Dendritic cell treated with granulocyte-macrophage colony-stimulating factor and Interleukin-4, amounts not matched to agents 40 ng/mL and 50 ng/mL, for 4 days (primary cell): ENCODE measurements at regions not wholly inside any gene's neighbourhood (a gene's known extent, or its start where the extent isn't known, plus 50 kb on each side); places are given as distances from the start of the nearest gene placed in this dataset.

ENCODE experiments used
- H3K27ac Mint-ChIP-seq: one replicate; pipeline ENCODE4 v1.8.0; 2022; ENCODE audit warnings: mild to moderate bottlenecking, mixed read lengths
- H3K27me3 Mint-ChIP-seq: one replicate; pipeline ENCODE4 v1.8.0; 2022; ENCODE audit warnings: mild to moderate bottlenecking, mixed read lengths
- H3K36me3 Mint-ChIP-seq: one replicate; pipeline ENCODE4 v1.8.0; 2022; ENCODE audit warnings: low read depth, mixed read lengths
- H3K4me1 Mint-ChIP-seq: one replicate; pipeline ENCODE4 v1.8.0; 2022; ENCODE audit warnings: low read depth, mixed read lengths
- H3K4me3 Mint-ChIP-seq: one replicate; pipeline ENCODE4 v1.8.0; 2022; ENCODE audit warnings: mild to moderate bottlenecking, moderate library complexity, mixed read lengths
- H3K9me3 Mint-ChIP-seq: one replicate; pipeline ENCODE4 v1.8.0; 2022; ENCODE audit warnings: mixed read lengths
- intact Hi-C: fragments of 100-400 bp; cut with micrococcal nuclease; formaldehyde crosslinking; loops from one replicate; pipeline ENCODE4 v1.15.0; 2022

DNA sequence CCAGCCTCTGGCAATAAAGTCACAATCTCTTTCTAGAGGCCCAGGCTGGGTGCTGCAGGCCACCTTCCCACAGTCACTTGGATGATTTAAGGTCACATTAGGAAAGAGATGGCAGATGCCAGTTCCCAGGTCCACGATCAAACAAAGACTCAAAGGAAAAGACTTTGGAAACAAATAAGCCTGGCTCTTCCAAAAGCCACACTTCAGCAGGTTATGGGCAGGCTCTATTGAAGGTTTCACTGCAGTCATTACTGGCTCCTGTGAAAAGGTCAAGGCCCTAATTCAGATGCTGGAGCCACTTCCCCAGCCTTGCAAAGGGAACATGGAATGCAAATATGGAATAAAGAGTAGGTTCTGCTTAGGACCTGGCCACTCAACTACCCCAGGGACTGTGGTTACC, 104.0 kb upstream of the ZNF32 start:
- H3K27ac Mint-ChIP-seq = no peak overlapping the region
- no peaks in the 10 kb centered on the region for H3K36me3 Mint-ChIP-seq
- no peak overlapping the region for H3K4me3 Mint-ChIP-seq
- no peaks in the 10 kb centered on the region for H3K27me3 Mint-ChIP-seq
- H3K9me3 Mint-ChIP-seq = no peaks in the 10 kb centered on the region
- H3K4me1 Mint-ChIP-seq = no peaks in the 10 kb centered on the region
- intact Hi-C loops = no loop called here

GRCh38 chr10:43751646-43752045, 103.0 kb upstream of the ZNF32 start:
- Mint-ChIP-seq H3K9me3 (no peaks in the 10 kb centered on the region), H3K4me1 (no peaks in the 10 kb centered on the region), H3K4me3 (no peak overlapping the region), H3K36me3 (no peaks in the 10 kb centered on the region), H3K27ac (no peak overlapping the region), H3K27me3 (no peaks in the 10 kb centered on the region)
- intact Hi-C loops = no loop called here

DNA sequence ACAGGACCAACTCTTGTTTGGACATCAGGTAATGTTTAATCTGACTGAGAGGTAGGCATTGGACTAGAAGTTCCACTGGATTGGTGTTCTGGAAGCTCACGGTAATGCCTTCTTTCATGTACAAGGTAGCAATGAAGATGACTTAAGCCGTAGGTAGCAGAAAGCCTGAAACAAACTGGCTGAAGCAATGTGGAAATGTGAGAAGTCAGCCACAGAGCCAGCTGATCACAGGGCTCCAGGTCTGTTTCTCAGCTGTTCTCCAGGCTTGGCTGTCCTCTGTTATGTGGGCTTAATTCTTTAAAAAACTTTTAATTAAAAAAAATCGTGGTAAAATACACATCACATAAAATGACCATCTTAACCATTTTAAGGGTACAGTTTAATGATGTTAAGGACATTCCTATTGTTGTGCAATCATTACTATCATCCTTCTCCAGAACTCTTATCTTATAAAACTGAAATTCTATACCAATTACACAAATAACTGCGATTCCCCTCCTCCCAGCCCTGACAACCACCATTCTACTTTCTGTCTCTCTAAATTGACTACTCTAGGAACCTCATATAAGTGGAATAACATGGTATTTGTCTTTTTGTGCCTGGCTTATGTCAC, 101.4 kb upstream of the ZNF32 start:
- H3K27ac Mint-ChIP-seq = no peak overlapping the region
- no peaks in the 10 kb centered on the region for H3K4me1 Mint-ChIP-seq
- intact Hi-C loops = no loop called here
- H3K36me3 Mint-ChIP-seq = no peaks in the 10 kb centered on the region
- no peak overlapping the region for H3K4me3 Mint-ChIP-seq
- no peaks in the 10 kb centered on the region for H3K9me3 Mint-ChIP-seq
- no peaks in the 10 kb centered on the region for H3K27me3 Mint-ChIP-seq

DNA sequence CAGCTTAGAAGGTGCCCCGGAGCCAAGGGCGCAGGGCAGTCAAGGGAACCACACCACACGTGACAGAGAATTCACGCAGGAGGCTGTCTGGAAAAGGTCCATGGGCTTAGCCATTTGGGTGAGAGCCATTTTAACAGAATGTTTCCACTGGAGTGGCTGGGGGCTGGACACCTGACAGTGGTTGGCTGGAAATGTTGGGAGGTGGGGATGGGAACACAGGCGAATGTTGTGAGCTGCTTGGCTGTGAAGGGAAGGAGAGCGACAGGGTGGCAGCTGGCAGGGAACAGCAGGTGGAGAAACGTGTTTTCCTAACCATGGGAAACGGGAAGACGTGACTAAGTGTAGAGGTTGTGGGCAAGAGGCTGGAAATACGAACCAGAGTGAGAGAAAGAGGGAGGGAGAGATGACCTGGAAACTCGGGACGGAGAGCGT, 100.5 kb upstream of the ZNF32 start:
- no peaks in the 10 kb centered on the region for H3K9me3 Mint-ChIP-seq
- H3K4me1 Mint-ChIP-seq = no peaks in the 10 kb centered on the region
- no peak overlapping the region for H3K4me3 Mint-ChIP-seq
- no peaks in the 10 kb centered on the region for H3K36me3 Mint-ChIP-seq
- no peak overlapping the region for H3K27ac Mint-ChIP-seq
- intact Hi-C loops = no loop called here
- H3K27me3 Mint-ChIP-seq = no peaks in the 10 kb centered on the region

- Mint-ChIP-seq H3K36me3 (no peaks in the 10 kb centered on the region), H3K27me3 (no peaks in the 10 kb centered on the region), H3K4me1 (no peaks in the 10 kb centered on the region), H3K9me3 (no peaks in the 10 kb centered on the region), H3K4me3 (no peak overlapping the region), H3K27ac (no peak overlapping the region)
- intact Hi-C loops = no loop called here
Measured at GRCh38 chr10:43748560-43748959, 99.9 kb upstream of the ZNF32 start.

- Mint-ChIP-seq H3K36me3 (no peaks in the 10 kb centered on the region), H3K27ac (no peak overlapping the region), H3K4me1 (no peaks in the 10 kb centered on the region), H3K4me3 (no peak overlapping the region), H3K9me3 (no peaks in the 10 kb centered on the region), H3K27me3 (no peaks in the 10 kb centered on the region)
- intact Hi-C loops = no loop called here
Measured at GRCh38 chr10:43746906-43747305, 98.2 kb upstream of the ZNF32 start.

GRCh38 chr10:43739161-43739560, 90.5 kb upstream of the ZNF32 start:
- H3K27ac Mint-ChIP-seq = no peak overlapping the region
- H3K27me3 Mint-ChIP-seq = peaks cover 2% of the 10 kb centered on the region
- no peaks in the 10 kb centered on the region for H3K36me3 Mint-ChIP-seq
- intact Hi-C loops = no loop called here
- H3K4me3 Mint-ChIP-seq = no peak overlapping the region
- H3K4me1 Mint-ChIP-seq = no peaks in the 10 kb centered on the region
- no peaks in the 10 kb centered on the region for H3K9me3 Mint-ChIP-seq

DNA sequence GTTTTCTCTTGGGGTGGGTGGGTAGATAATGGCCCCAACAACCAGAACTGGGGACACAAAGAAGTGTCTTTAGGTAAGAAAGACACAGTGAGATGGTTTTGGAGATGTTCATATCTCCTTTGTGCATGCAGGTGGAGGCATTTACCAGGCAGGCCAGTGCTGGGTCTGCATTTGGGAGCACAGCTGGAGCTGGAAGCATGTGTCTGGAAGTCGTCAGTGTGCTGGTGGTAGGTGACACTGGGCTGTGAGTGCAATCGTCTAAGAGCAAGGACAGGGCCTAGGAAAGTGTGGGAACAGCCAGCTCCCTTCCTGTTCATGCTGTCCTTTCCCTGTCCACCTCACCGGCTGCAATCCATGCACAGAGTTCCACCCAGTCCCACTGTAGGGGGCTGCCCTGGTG, 88.3 kb upstream of the ZNF32 start:
- H3K27ac Mint-ChIP-seq = no peak overlapping the region
- peaks cover 5% of the 10 kb centered on the region for H3K27me3 Mint-ChIP-seq
- no peaks in the 10 kb centered on the region for H3K36me3 Mint-ChIP-seq
- intact Hi-C loops = no loop called here
- no peaks in the 10 kb centered on the region for H3K4me1 Mint-ChIP-seq
- H3K4me3 Mint-ChIP-seq = no peak overlapping the region
- peaks cover 6% of the 10 kb centered on the region for H3K9me3 Mint-ChIP-seq

- intact Hi-C loops = no loop called here
- Mint-ChIP-seq H3K36me3 (no peaks in the 10 kb centered on the region), H3K4me3 (no peak overlapping the region), H3K27me3 (peaks cover 5% of the 10 kb centered on the region), H3K4me1 (no peaks in the 10 kb centered on the region), H3K9me3 (peaks cover 14% of the 10 kb centered on the region), H3K27ac (no peak overlapping the region)
Measured at GRCh38 chr10:43735907-43736306, 87.2 kb upstream of the ZNF32 start.

DNA sequence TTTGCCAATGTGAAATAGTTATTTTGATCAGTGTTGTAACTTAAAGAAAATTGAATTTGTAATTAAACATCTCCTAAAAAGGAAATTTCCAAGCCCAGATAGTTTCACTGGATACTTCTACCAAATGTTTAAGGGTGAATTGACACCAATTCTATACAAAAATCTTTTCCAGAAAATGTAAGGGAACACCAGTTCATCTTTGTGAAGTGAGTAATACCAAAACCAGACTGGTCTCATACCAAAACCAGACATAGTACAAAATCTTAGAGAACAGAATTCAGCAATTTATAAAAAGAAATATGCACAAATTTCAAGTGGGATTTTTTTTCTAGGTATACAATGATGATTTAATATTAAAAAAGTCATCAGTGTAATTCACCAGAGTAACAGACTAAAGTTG, 86.0 kb upstream of the ZNF32 start:
- H3K36me3 Mint-ChIP-seq = no peaks in the 10 kb centered on the region
- no peaks in the 10 kb centered on the region for H3K4me1 Mint-ChIP-seq
- no peak overlapping the region for H3K4me3 Mint-ChIP-seq
- H3K9me3 Mint-ChIP-seq = peaks cover 24% of the 10 kb centered on the region
- intact Hi-C loops = no loop called here
- no peak overlapping the region for H3K27ac Mint-ChIP-seq
- peaks cover 5% of the 10 kb centered on the region for H3K27me3 Mint-ChIP-seq

- intact Hi-C loops = no loop called here
Measured at GRCh38 chr10:43731486-43731885, 82.8 kb upstream of the ZNF32 start.

GRCh38 chr10:43728425-43728824, 79.7 kb upstream of the ZNF32 start:
- peaks cover 1% of the 10 kb centered on the region for H3K27me3 Mint-ChIP-seq
- peaks cover 72% of the 10 kb centered on the region for H3K9me3 Mint-ChIP-seq
- H3K4me1 Mint-ChIP-seq = no peaks in the 10 kb centered on the region
- no peak overlapping the region for H3K27ac Mint-ChIP-seq
- intact Hi-C loops = no loop called here
- H3K36me3 Mint-ChIP-seq = no peaks in the 10 kb centered on the region
- no peak overlapping the region for H3K4me3 Mint-ChIP-seq

More at GRCh38 chr10:43731486-43731885, 82.8 kb upstream of the ZNF32 start:
- no peak overlapping the region for H3K27ac Mint-ChIP-seq
- no peaks in the 10 kb centered on the region for H3K4me1 Mint-ChIP-seq
- no peak overlapping the region for H3K4me3 Mint-ChIP-seq
- H3K36me3 Mint-ChIP-seq = no peaks in the 10 kb centered on the region
- H3K9me3 Mint-ChIP-seq = peaks cover 57% of the 10 kb centered on the region
- peaks cover 6% of the 10 kb centered on the region for H3K27me3 Mint-ChIP-seq

DNA sequence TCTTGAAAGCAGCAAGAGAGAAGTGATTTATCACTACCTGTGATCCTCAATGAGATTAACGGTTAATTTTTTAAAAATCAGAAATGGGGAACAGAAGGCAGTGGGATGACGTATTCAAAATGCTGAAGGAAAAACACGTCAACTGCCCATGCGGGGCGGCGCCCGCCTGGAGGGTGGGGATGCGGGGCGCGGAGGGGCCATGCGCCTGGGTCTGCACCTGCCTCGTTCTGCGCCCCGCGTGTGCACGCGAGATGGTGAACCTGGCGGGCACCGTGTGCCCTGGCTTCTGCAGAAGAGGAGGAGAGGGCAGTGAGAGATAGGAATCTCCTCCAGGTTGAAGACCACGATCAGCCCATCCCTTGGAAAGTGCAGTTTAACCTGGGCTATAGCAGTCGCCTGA, 79.3 kb upstream of the ZNF32 start:
- no peaks in the 10 kb centered on the region for H3K4me1 Mint-ChIP-seq
- peaks cover 72% of the 10 kb centered on the region for H3K9me3 Mint-ChIP-seq
- intact Hi-C loops = no loop called here
- peaks cover 1% of the 10 kb centered on the region for H3K27me3 Mint-ChIP-seq
- H3K4me3 Mint-ChIP-seq = no peak overlapping the region
- no peaks in the 10 kb centered on the region for H3K36me3 Mint-ChIP-seq
- no peak overlapping the region for H3K27ac Mint-ChIP-seq

- intact Hi-C loops = no loop called here
- no peaks in the 10 kb centered on the region for H3K4me1 Mint-ChIP-seq
- H3K36me3 Mint-ChIP-seq = no peaks in the 10 kb centered on the region
- no peak overlapping the region for H3K4me3 Mint-ChIP-seq
- no peak overlapping the region for H3K27ac Mint-ChIP-seq
- peaks cover 12% of the 10 kb centered on the region for H3K9me3 Mint-ChIP-seq
- no peaks in the 10 kb centered on the region for H3K27me3 Mint-ChIP-seq
Measured at GRCh38 chr10:43715334-43715733, 66.7 kb upstream of the ZNF32 start.

DNA sequence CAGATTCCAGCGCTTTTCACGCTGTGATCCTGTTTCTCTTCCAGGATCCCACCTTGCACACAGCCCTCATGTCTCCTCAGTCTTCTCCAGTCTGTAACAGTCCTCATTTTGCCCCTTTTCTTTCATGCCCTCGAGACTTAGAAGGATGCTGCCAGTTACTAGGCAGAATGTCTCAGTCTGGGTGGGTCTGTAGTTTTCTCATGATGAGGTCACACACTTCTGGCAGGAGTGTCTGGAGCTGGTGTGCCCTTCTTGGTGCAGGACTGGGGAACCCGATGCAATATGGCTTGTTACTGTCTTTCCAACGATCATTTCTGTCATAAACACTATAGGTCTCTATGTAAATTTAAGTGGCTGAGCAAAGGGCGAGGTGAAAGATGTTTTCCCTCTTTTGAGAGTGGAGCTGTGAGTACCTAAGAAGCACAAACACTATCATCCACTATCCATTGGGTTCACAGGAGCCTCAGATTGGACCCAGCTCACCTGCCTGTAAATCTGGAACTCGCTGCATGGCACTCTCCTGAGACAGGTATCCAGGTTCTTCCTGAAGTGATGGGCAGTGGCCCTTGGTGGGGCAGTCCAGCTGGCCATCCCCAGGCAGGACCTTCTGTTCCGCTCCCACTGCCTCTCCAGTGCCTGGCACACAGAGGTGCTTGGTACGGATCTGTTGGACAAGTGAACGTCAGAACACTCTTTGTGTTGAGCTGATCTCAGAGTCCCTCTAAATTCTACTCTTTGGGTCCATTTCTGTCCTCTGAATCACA, 64.3 kb upstream of the ZNF32 start:
- Mint-ChIP-seq H3K27ac (no peak overlapping the region), H3K27me3 (no peaks in the 10 kb centered on the region), H3K36me3 (no peaks in the 10 kb centered on the region), H3K4me3 (no peak overlapping the region), H3K4me1 (no peaks in the 10 kb centered on the region), H3K9me3 (peaks cover 12% of the 10 kb centered on the region)
- intact Hi-C loops = no loop called here
